HG03378 (cell line): ENCODE measurements at regions not wholly inside any gene's neighbourhood (a gene's known extent, or its start where the extent isn't known, plus 50 kb on each side); places are given as distances from the start of the nearest gene placed in this dataset.
"Not testable (repeated sequence)": the region's sequence is repeated elsewhere in the genome, so short reads cannot be mapped to it uniquely, and the experiment has no call there.

ENCODE experiments used
- ATAC-seq: cut with Tn5 transposase; IDR thresholded peaks from one replicate; pipeline ENCODE4 v1.9.1; 2021; ENCODE audit warnings: mild to moderate bottlenecking, moderate library complexity; ENCODE audit not compliant: unreplicated experiment

GRCh38 chr4:162945713-162946112 lies 221.0 kb downstream of the NAF1 start:
- ATAC-seq = no peak

GRCh38 chr4:162943263-162943662 lies 223.4 kb downstream of the NAF1 start:
- no peak for ATAC-seq

- ATAC-seq = no peak
These were observed 227.8 kb downstream of the NAF1 start for GRCh38 chr4:162938738-162939485.

- no peak for ATAC-seq
These were observed 231.5 kb downstream of the NAF1 start for GRCh38 chr4:162935214-162935613.

GRCh38 chr4:162931286-162931685 lies 235.4 kb downstream of the NAF1 start:
- no peak for ATAC-seq

GRCh38 chr4:162921178-162921785 lies 245.4 kb downstream of the NAF1 start:
- no peak for ATAC-seq

- no peak for ATAC-seq
These were observed 246.0 kb downstream of the NAF1 start for GRCh38 chr4:162920649-162921048.

- ATAC-seq = peak; percentile 79
These were observed 254.2 kb downstream of the NAF1 start for GRCh38 chr4:162912482-162912881.

GRCh38 chr4:162911349-162911748 lies 255.3 kb downstream of the NAF1 start:
- no peak for ATAC-seq

GRCh38 chr4:162909952-162910351 lies 256.7 kb downstream of the NAF1 start:
- ATAC-seq = no peak

- no peak for ATAC-seq
These were observed 272.3 kb downstream of the NAF1 start for GRCh38 chr4:162894387-162894786.

- peak; percentile 100 for ATAC-seq
These were observed 274.6 kb downstream of the NAF1 start for GRCh38 chr4:162891788-162892707.

GRCh38 chr4:162878096-162878495 lies 288.6 kb downstream of the NAF1 start:
- no peak for ATAC-seq

GRCh38 chr4:162874748-162875147 lies 291.9 kb downstream of the NAF1 start:
- ATAC-seq = no peak

GRCh38 chr4:162871990-162872389 lies 294.7 kb downstream of the NAF1 start:
- ATAC-seq = no peak

GRCh38 chr4:162869157-162869556 lies 297.5 kb downstream of the NAF1 start:
- ATAC-seq = no peak

- ATAC-seq = no peak
These were observed 300.1 kb downstream of the NAF1 start for GRCh38 chr4:162866565-162866964.

- peak; percentile 59 for ATAC-seq
These were observed 301.6 kb downstream of the NAF1 start for GRCh38 chr4:162865102-162865501.

- no peak for ATAC-seq
These were observed 312.9 kb downstream of the NAF1 start for GRCh38 chr4:162853788-162854187.

GRCh38 chr4:162852642-162853041 lies 314.0 kb downstream of the NAF1 start:
- no peak for ATAC-seq

- ATAC-seq = not testable (repeated sequence)
These were observed 315.4 kb downstream of the NAF1 start for GRCh38 chr4:162851241-162851758.
